Ascending aorta (tissue), 2 donors: ENCODE measurements at regions not wholly inside any gene's neighbourhood (a gene's known extent, or its start where the extent isn't known, plus 50 kb on each side); places are given as distances from the start of the nearest gene placed in this dataset.

ENCODE experiments used
- DNase-seq, 2 donors: peaks; one replicate each; pipeline ENCODE4 v3.0.0-alpha.2; 2019; ENCODE audit warnings: low spot score in 2 of 2
- H3K27ac ChIP-seq, 2 donors: fragments of 200-600 bp; sonication (generic); one replicate each; pipeline ENCODE4 v1.5.1; 2016 to 2017; ENCODE audit warnings: mild to moderate bottlenecking in 1 of 2
- H3K27me3 ChIP-seq: fragments of 200-600 bp; sonication (generic); one replicate; pipeline ENCODE4 v1.5.1; 2017
- H3K36me3 ChIP-seq, 2 donors: fragments of 200-600 bp; sonication (generic); one replicate each; pipeline ENCODE4 v1.5.1; 2016
- H3K4me1 ChIP-seq, 2 donors: fragments of 200-600 bp; sonication (generic); one replicate each; pipeline ENCODE4 v1.5.1; 2016 to 2017; ENCODE audit warnings: mild to moderate bottlenecking in 1 of 2
- H3K4me3 ChIP-seq, 2 donors: fragments of 200-600 bp; sonication (generic); one replicate each; pipeline ENCODE4 v1.5.1; 2016 to 2017; ENCODE audit warnings: mild to moderate bottlenecking in 1 of 2
- H3K9me3 ChIP-seq, 2 donors: fragments of 200-600 bp; sonication (generic); one replicate each; pipeline ENCODE4 v1.5.1; 2016
- intact Hi-C: fragments of 100-400 bp; cut with DNase I; formaldehyde crosslinking; loops from one replicate; pipeline ENCODE4 v1.15.1; 2023
- TF ChIP-seq, protein P1 (sequence below), 3 experiments: fragments of 200-600 bp in 2 of 3; fragments of 450-650 bp in 1 of 3; sonication (generic) in 2 of 3; IDR thresholded peaks; one replicate each; pipeline ENCODE4 v1.5.1; 2016 to 2019; ENCODE audit warnings: antibody characterized with exemption in 3 of 3, mild to moderate bottlenecking in 1 of 3, moderate library complexity in 1 of 3

DNA sequence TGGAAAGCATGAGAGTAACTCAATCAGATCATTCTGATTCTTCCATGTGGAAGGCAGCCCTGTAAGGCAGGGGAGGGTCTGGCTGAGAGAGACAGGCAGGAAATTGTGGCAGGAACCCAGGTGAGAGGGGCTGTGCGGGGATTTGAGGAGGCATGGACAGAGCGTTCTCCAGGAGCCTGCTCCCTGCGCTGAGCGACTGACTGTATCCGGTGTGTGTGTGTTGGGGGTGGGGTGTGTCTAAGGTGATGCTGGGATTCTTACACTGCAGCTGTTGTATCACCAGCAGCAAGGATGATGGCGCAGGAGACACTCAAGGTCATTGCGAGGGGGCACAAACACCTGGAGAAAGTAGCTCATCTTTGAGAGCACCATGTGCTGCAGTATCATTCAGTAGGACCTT lies 128.5 kb downstream of the RHOU start:
- Histone ChIP-seq H3K4me3 (no peak overlapping the region), H3K36me3 (no peaks in the 10 kb centered on the region), H3K9me3 (no peaks in the 10 kb centered on the region), H3K27ac (no peak overlapping the region), H3K27me3 (no peaks in the 10 kb centered on the region), H3K4me1 (peaks cover 5 to 18% of the 10 kb centered on the region in 2 donors)
- TF ChIP-seq, protein P1, sequence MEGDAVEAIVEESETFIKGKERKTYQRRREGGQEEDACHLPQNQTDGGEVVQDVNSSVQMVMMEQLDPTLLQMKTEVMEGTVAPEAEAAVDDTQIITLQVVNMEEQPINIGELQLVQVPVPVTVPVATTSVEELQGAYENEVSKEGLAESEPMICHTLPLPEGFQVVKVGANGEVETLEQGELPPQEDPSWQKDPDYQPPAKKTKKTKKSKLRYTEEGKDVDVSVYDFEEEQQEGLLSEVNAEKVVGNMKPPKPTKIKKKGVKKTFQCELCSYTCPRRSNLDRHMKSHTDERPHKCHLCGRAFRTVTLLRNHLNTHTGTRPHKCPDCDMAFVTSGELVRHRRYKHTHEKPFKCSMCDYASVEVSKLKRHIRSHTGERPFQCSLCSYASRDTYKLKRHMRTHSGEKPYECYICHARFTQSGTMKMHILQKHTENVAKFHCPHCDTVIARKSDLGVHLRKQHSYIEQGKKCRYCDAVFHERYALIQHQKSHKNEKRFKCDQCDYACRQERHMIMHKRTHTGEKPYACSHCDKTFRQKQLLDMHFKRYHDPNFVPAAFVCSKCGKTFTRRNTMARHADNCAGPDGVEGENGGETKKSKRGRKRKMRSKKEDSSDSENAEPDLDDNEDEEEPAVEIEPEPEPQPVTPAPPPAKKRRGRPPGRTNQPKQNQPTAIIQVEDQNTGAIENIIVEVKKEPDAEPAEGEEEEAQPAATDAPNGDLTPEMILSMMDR (IDR thresholded peaks at IDR 0.05) = no peak
- intact Hi-C loops = loop anchor here (5.0 kb wide), 2 partner anchors 39 to 126 kb away; partner anchors contain the start of gene RHOU
- no peak for DNase-seq

DNA sequence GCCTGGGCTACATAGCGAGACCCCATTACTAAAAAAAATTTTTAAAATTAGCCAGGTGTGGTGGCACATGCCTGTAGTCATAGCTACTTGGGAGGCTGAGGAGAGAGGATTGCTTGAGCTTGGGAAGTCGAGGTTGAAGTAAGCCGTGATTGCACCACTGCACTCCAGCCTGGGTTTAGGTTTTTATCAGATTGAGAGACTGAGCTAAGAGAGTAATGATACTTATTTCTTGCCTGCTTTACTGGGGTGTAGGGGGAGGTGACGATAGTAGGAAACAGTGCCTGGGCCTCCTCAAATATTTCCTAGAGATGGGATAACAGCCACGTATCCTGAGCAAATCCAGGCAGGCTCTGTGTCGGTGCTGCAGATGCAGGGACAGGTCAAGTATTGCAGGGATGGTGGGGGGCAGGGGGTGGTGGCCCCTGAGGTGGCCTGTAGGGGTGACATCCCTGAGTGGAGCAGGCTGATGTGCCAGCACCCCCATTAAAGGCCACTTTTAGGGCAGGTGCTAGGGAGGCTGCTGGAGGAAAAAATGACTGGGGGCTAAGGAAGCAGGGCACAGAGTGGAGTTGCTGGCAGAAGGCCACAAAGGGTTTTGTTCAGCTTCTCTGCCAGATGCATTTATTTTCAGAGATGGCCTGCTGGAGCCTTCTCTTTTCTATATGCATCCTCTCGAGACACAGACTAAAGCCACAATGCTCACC lies 130.5 kb downstream of the RHOU start:
- Histone ChIP-seq H3K4me3 (no peak overlapping the region), H3K9me3 (no peaks in the 10 kb centered on the region), H3K27me3 (no peaks in the 10 kb centered on the region), H3K4me1 (peaks cover 5 to 11% of the 10 kb centered on the region in 2 donors), H3K36me3 (no peaks in the 10 kb centered on the region), H3K27ac (no peak overlapping the region)
- intact Hi-C loops = no loop called here
- DNase-seq = no peak
- TF ChIP-seq, protein P1 (IDR thresholded peaks at IDR 0.05) = no peak

- intact Hi-C loops = no loop called here
- TF ChIP-seq, protein P1 (IDR thresholded peaks at IDR 0.05) = no peak
- H3K4me1 ChIP-seq = peaks cover 5 to 7% of the 10 kb centered on the region in 2 donors
- no peak for DNase-seq
- H3K27ac ChIP-seq = no peak overlapping the region
- H3K9me3 ChIP-seq = no peaks in the 10 kb centered on the region
- no peaks in the 10 kb centered on the region for H3K36me3 ChIP-seq
- H3K27me3 ChIP-seq = no peaks in the 10 kb centered on the region
- H3K4me3 ChIP-seq = no peak overlapping the region
Measured at GRCh38 chr1:228866468-228866867, 131.2 kb downstream of the RHOU start.

- no peak for DNase-seq
- H3K27me3 ChIP-seq = no peaks in the 10 kb centered on the region
- H3K9me3 ChIP-seq = no peaks in the 10 kb centered on the region
- no peaks in the 10 kb centered on the region for H3K36me3 ChIP-seq
- H3K4me3 ChIP-seq = no peak overlapping the region
- no peak overlapping the region for H3K27ac ChIP-seq
- intact Hi-C loops = no loop called here
- TF ChIP-seq, protein P1 (IDR thresholded peaks at IDR 0.05) = no peak
- peaks cover 0 to 5% of the 10 kb centered on the region in 2 donors for H3K4me1 ChIP-seq
Measured at GRCh38 chr1:228867108-228867950, 132.1 kb downstream of the RHOU start.

GRCh38 chr1:228867951-228868730 lies 132.9 kb downstream of the RHOU start:
- intact Hi-C loops = no loop called here
- no peak overlapping the region for H3K4me3 ChIP-seq

More at GRCh38 chr1:228867951-228868730, 132.9 kb downstream of the RHOU start:
- Histone ChIP-seq H3K9me3 (no peaks in the 10 kb centered on the region), H3K27ac (no peak overlapping the region), H3K4me1 (no peaks in the 10 kb centered on the region), H3K27me3 (no peaks in the 10 kb centered on the region), H3K36me3 (no peaks in the 10 kb centered on the region)
- TF ChIP-seq, protein P1 (IDR thresholded peaks at IDR 0.05) = no peak
- DNase-seq = no peak
